Parathyroid adenoma (tissue), 2 donors: ENCODE measurements at regions not wholly inside any gene's neighbourhood (a gene's known extent, or its start where the extent isn't known, plus 50 kb on each side); places are given as distances from the start of the nearest gene placed in this dataset.

Experiments
- H2AFZ ChIP-seq: fragments of 300-600 bp; sonication (generic); one replicate; pipeline ENCODE4 v1.7.0; 2017; ENCODE audit warnings: antibody characterized with exemption, mild to moderate bottlenecking
- H3K27ac ChIP-seq: fragments of 300-600 bp; sonication (generic); one replicate; pipeline ENCODE4 v1.7.0; 2017
- H3K27me3 ChIP-seq: fragments of 300-600 bp; sonication (generic); one replicate; pipeline ENCODE4 v1.7.0; 2017; ENCODE audit warnings: low read length; ENCODE audit not compliant: control insufficient read depth, insufficient read depth
- H3K36me3 ChIP-seq: fragments of 300-600 bp; sonication (generic); one replicate; pipeline ENCODE4 v1.7.0; 2017; ENCODE audit warnings: low read length; ENCODE audit not compliant: control insufficient read depth, insufficient read depth
- H3K4me1 ChIP-seq: fragments of 300-600 bp; sonication (generic); one replicate; pipeline ENCODE4 v1.7.0; 2017; ENCODE audit warnings: control low read depth
- H3K4me2 ChIP-seq: fragments of 300-600 bp; sonication (generic); one replicate; pipeline ENCODE4 v1.7.0; 2017; ENCODE audit warnings: low read length
- H3K4me3 ChIP-seq: fragments of 300-600 bp; sonication (generic); one replicate; pipeline ENCODE4 v1.7.0; 2017; ENCODE audit warnings: low read depth, low read length
- H3K79me2 ChIP-seq: fragments of 300-600 bp; sonication (generic); one replicate; pipeline ENCODE4 v1.7.0; 2017; ENCODE audit warnings: control low read depth
- H3K9ac ChIP-seq: fragments of 300-600 bp; sonication (generic); one replicate; pipeline ENCODE4 v1.7.0; 2017; ENCODE audit warnings: mild to moderate bottlenecking
- H3K9me3 ChIP-seq: fragments of 300-600 bp; sonication (generic); one replicate; pipeline ENCODE4 v1.7.0; 2017; ENCODE audit warnings: low read length; ENCODE audit not compliant: control insufficient read depth
- CTCF ChIP-seq: fragments of 300-600 bp; sonication (generic); IDR thresholded peaks from one replicate; pipeline ENCODE4 v1.7.0; 2017; ENCODE audit warnings: antibody characterized with exemption, mild to moderate bottlenecking
- donor health status: primary hyperparathyroidism.

GRCh38 chr13:107342747-107343146 is 774.8 kb upstream of the ARGLU1 start:
- Histone ChIP-seq H3K4me1 (no peaks in the 10 kb centered on the region), H3K4me2 (no peak overlapping the region), H3K79me2 (no peaks in the 10 kb centered on the region), H3K27me3 (no peaks in the 10 kb centered on the region), H3K4me3 (no peak overlapping the region), H3K27ac (no peak overlapping the region), H3K9me3 (no peaks in the 10 kb centered on the region), H2AFZ (no peak overlapping the region), H3K36me3 (no peaks in the 10 kb centered on the region), H3K9ac (no peak overlapping the region)
- no peak for TF ChIP-seq CTCF

- no peaks in the 10 kb centered on the region for H3K27me3 ChIP-seq
Measured at GRCh38 chr13:107339209-107339608, 771.3 kb upstream of the ARGLU1 start.

DNA sequence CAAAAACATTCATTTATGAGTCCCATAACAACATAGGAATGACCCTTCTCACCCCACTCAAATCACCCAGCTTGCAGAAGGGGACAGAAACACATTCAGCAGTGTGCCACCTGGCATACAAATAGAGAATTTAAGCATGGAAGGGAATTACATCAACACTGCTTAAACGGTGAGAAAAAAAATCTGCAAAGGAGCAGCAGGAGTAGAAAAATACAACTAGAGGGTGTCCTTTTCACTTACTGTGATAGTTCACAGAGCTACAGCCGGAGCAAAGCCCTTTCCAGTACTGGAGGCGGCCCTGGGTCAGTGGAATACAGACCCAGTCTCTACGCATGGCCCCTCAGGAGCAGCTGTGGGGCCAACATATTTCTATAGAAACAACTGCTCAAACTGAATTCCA is 764.3 kb upstream of the ARGLU1 start:
- Histone ChIP-seq H3K9ac (no peak overlapping the region), H3K36me3 (no peaks in the 10 kb centered on the region), H2AFZ (no peak overlapping the region), H3K4me1 (no peaks in the 10 kb centered on the region), H3K27ac (no peak overlapping the region), H3K9me3 (no peaks in the 10 kb centered on the region), H3K79me2 (no peaks in the 10 kb centered on the region), H3K4me3 (no peak overlapping the region), H3K27me3 (no peaks in the 10 kb centered on the region), H3K4me2 (no peak overlapping the region)
- no peak for TF ChIP-seq CTCF

More at GRCh38 chr13:107339209-107339608, 771.3 kb upstream of the ARGLU1 start:
- Histone ChIP-seq H3K79me2 (no peaks in the 10 kb centered on the region), H3K4me1 (no peaks in the 10 kb centered on the region), H3K36me3 (no peaks in the 10 kb centered on the region), H3K4me3 (no peak overlapping the region), H3K27ac (no peak overlapping the region), H2AFZ (no peak overlapping the region), H3K9me3 (no peaks in the 10 kb centered on the region), H3K9ac (no peak overlapping the region), H3K4me2 (no peak overlapping the region)
- TF ChIP-seq CTCF = no peak

GRCh38 chr13:107331359-107331758 is 763.4 kb upstream of the ARGLU1 start:
- Histone ChIP-seq H2AFZ (no peak overlapping the region), H3K27ac (no peak overlapping the region), H3K79me2 (no peaks in the 10 kb centered on the region), H3K4me3 (no peak overlapping the region), H3K4me1 (no peaks in the 10 kb centered on the region), H3K27me3 (no peaks in the 10 kb centered on the region), H3K4me2 (no peak overlapping the region), H3K36me3 (no peaks in the 10 kb centered on the region), H3K9me3 (no peaks in the 10 kb centered on the region), H3K9ac (no peak overlapping the region)
- TF ChIP-seq CTCF = no peak

- no peaks in the 10 kb centered on the region for H3K27me3 ChIP-seq
- no peak overlapping the region for H3K4me3 ChIP-seq
- no peak for TF ChIP-seq CTCF
- H3K4me2 ChIP-seq = no peak overlapping the region
- H3K4me1 ChIP-seq = no peaks in the 10 kb centered on the region
- no peaks in the 10 kb centered on the region for H3K36me3 ChIP-seq
- H3K9me3 ChIP-seq = no peaks in the 10 kb centered on the region
- no peak overlapping the region for H3K9ac ChIP-seq
- H2AFZ ChIP-seq = no peak overlapping the region
- H3K79me2 ChIP-seq = no peaks in the 10 kb centered on the region
- no peak overlapping the region for H3K27ac ChIP-seq
Measured at GRCh38 chr13:107330484-107330883, 762.5 kb upstream of the ARGLU1 start.
